GM06990 (cell line): ENCODE measurements at regions not wholly inside any gene's neighbourhood (a gene's known extent, or its start where the extent isn't known, plus 50 kb on each side); places are given as distances from the start of the nearest gene placed in this dataset.

ENCODE experiments used
- DNase-seq: peaks from one replicate; pipeline ENCODE4 v3.0.0-alpha.2; 2011; ENCODE audit not compliant: insufficient read length; ENCODE audit errors: extremely low read depth
- H3K27me3 ChIP-seq: replicated peaks from 2 replicates; pipeline ENCODE4 v1.6.0; 2011; ENCODE audit warnings: low read length; ENCODE audit not compliant: control insufficient read depth, insufficient read depth
- H3K36me3 ChIP-seq: 2 replicates; pipeline ENCODE4 v1.5.1; 2011; ENCODE audit warnings: low read length; ENCODE audit not compliant: control insufficient read depth, insufficient read depth
- H3K4me3 ChIP-seq: replicated peaks from 2 replicates; pipeline ENCODE4 v1.5.1; 2011; ENCODE audit warnings: low read depth, mild to moderate bottlenecking, control low read depth, low read length
- CTCF ChIP-seq: IDR thresholded peaks from 2 replicates; pipeline ENCODE4 v1.5.1; 2011; ENCODE audit warnings: low read length, control low read depth, mild to moderate bottlenecking, inconsistent platforms; ENCODE audit not compliant: insufficient read depth, poor library complexity, severe bottlenecking

GRCh38 chr18:60892855-60893254, 440.4 kb upstream of the CDH20 start:
- Histone ChIP-seq H3K36me3 (no peaks in the 10 kb centered on the region), H3K27me3 (no peaks in the 10 kb centered on the region), H3K4me3 (no peak overlapping the region)
- DNase-seq: no peak
- TF ChIP-seq CTCF: no peak

GRCh38 chr18:60893355-60894097, 439.7 kb upstream of the CDH20 start:
- H3K4me3 ChIP-seq: no peak overlapping the region
- DNase-seq: no peak
- no peaks in the 10 kb centered on the region for H3K36me3 ChIP-seq
- no peak for TF ChIP-seq CTCF
- no peaks in the 10 kb centered on the region for H3K27me3 ChIP-seq

- Histone ChIP-seq H3K36me3 (no peaks in the 10 kb centered on the region), H3K27me3 (no peaks in the 10 kb centered on the region), H3K4me3 (no peak overlapping the region)
- no peak for TF ChIP-seq CTCF
- DNase-seq: no peak
Observed at GRCh38 chr18:60894254-60894945, 438.8 kb upstream of the CDH20 start.

GRCh38 chr18:60895181-60895580, 438.0 kb upstream of the CDH20 start:
- DNase-seq: no peak
- Histone ChIP-seq H3K36me3 (no peaks in the 10 kb centered on the region), H3K27me3 (no peaks in the 10 kb centered on the region), H3K4me3 (no peak overlapping the region)
- no peak for TF ChIP-seq CTCF

- Histone ChIP-seq H3K4me3 (no peak overlapping the region), H3K36me3 (no peaks in the 10 kb centered on the region), H3K27me3 (no peaks in the 10 kb centered on the region)
- TF ChIP-seq CTCF: no peak
- DNase-seq: no peak
Observed at GRCh38 chr18:60898111-60898510, 435.1 kb upstream of the CDH20 start.
